Stimulated activated CD8-positive, alpha-beta memory T cell treated with anti-CD3 and anti-CD28 coated beads, Interleukin-7, amount 100 ng/mL, for 24 hours (primary cell): ENCODE measurements at regions not wholly inside any gene's neighbourhood (a gene's known extent, or its start where the extent isn't known, plus 50 kb on each side); places are given as distances from the start of the nearest gene placed in this dataset.

Source experiments
- DNase-seq: peaks from one replicate; pipeline ENCODE4 v3.0.0-alpha.2; 2020; ENCODE audit warnings: low read depth

- DNase-seq, result no peak
Measured at GRCh38 chr10:4020631-4021030, 235.6 kb upstream of the KLF6 start.

GRCh38 chr10:4018054-4018511 is 233.1 kb upstream of the KLF6 start:
- DNase-seq, result no peak

- DNase-seq, result no peak
Measured at GRCh38 chr10:4017336-4017735, 232.3 kb upstream of the KLF6 start.

- DNase-seq, result no peak
Measured at GRCh38 chr10:4016214-4016740, 231.3 kb upstream of the KLF6 start.

- no peak for DNase-seq
Measured at GRCh38 chr10:4013651-4014121, 228.7 kb upstream of the KLF6 start.

- DNase-seq, result no peak
Measured at GRCh38 chr10:4012848-4013247, 227.8 kb upstream of the KLF6 start.

GRCh38 chr10:4011136-4011812 is 226.3 kb upstream of the KLF6 start:
- DNase-seq, result no peak

GRCh38 chr10:4008676-4009382 is 223.8 kb upstream of the KLF6 start:
- no peak for DNase-seq

- no peak for DNase-seq
Measured at GRCh38 chr10:4007771-4008170, 222.8 kb upstream of the KLF6 start.

- DNase-seq, result no peak
Measured at GRCh38 chr10:4006858-4007257, 221.8 kb upstream of the KLF6 start.

- no peak for DNase-seq
Measured at GRCh38 chr10:4006051-4006450, 221.0 kb upstream of the KLF6 start.

GRCh38 chr10:4004990-4005389 is 220.0 kb upstream of the KLF6 start:
- DNase-seq, result no peak

GRCh38 chr10:4004144-4004543 is 219.1 kb upstream of the KLF6 start:
- DNase-seq, result no peak

GRCh38 chr10:4003348-4003973 is 218.5 kb upstream of the KLF6 start:
- DNase-seq, result no peak

- DNase-seq, result no peak
Measured at GRCh38 chr10:4001811-4002210, 216.8 kb upstream of the KLF6 start.

- DNase-seq, result no peak
Measured at GRCh38 chr10:3999642-4000041, 214.6 kb upstream of the KLF6 start.

- no peak for DNase-seq
Measured at GRCh38 chr10:3996697-3997096, 211.7 kb upstream of the KLF6 start.

GRCh38 chr10:3995302-3996210 is 210.5 kb upstream of the KLF6 start:
- DNase-seq, result no peak

GRCh38 chr10:3992382-3993178 is 207.6 kb upstream of the KLF6 start:
- DNase-seq, result no peak

GRCh38 chr10:3990307-3990706 is 205.3 kb upstream of the KLF6 start:
- no peak for DNase-seq
